Progenitor cell of endocrine pancreas (in vitro differentiated cells): ENCODE measurements at regions not wholly inside any gene's neighbourhood (a gene's known extent, or its start where the extent isn't known, plus 50 kb on each side); places are given as distances from the start of the nearest gene placed in this dataset.

ENCODE experiments used
- DNase-seq: peaks from one replicate; pipeline ENCODE4 v3.0.0; 2021; ENCODE audit warnings: low spot score; ENCODE audit not compliant: unreplicated experiment
- H3K27ac Mint-ChIP-seq: 2 replicates; pipeline ENCODE4 v1.8.0; 2021; ENCODE audit warnings: mild to moderate bottlenecking, moderate library complexity, mixed read lengths
- H3K27me3 Mint-ChIP-seq: 2 replicates; pipeline ENCODE4 v1.8.0; 2021; ENCODE audit warnings: mixed read lengths
- H3K36me3 Mint-ChIP-seq: 2 replicates; pipeline ENCODE4 v1.8.0; 2022; ENCODE audit warnings: mixed read lengths; ENCODE audit not compliant: insufficient read depth
- H3K4me1 Mint-ChIP-seq: 2 replicates; pipeline ENCODE4 v1.8.0; 2021; ENCODE audit warnings: low read depth, mixed read lengths
- H3K4me3 Mint-ChIP-seq: 2 replicates; pipeline ENCODE4 v1.8.0; 2021; ENCODE audit warnings: low read depth, mild to moderate bottlenecking, moderate library complexity, mixed read lengths
- H3K9me3 Mint-ChIP-seq: 2 replicates; pipeline ENCODE4 v1.8.0; 2021; ENCODE audit warnings: low read depth, mixed read lengths
- TF ChIP-seq, protein P1 (sequence below): fragments of 200-600 bp; sonication (generic); IDR thresholded peaks from one replicate; pipeline ENCODE4 v1.5.0; 2021; ENCODE audit warnings: antibody characterized with exemption, mild to moderate bottlenecking; ENCODE audit not compliant: unreplicated experiment

DNA sequence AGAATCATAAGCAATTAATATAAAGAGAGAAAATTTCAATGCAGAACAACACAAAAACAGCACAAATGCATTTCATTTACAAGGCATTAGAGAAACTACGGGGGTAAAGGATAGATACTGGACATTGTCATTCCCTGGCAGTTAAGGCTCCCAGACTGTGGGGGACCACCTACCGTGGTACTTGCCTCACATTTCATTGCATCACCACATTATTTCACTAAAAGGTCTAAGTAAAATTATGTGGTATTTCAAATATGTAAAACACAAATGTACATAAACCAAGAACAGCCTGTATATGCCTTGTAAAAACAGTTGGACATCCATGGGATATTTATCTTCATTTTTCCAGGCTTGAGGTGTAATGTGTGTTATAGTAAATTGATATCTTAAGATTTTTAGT, 571.2 kb upstream of the ZNF462 start:
- H3K27me3 Mint-ChIP-seq, result no peaks in the 10 kb centered on the region
- no peak overlapping the region for H3K27ac Mint-ChIP-seq
- TF ChIP-seq, protein P1, sequence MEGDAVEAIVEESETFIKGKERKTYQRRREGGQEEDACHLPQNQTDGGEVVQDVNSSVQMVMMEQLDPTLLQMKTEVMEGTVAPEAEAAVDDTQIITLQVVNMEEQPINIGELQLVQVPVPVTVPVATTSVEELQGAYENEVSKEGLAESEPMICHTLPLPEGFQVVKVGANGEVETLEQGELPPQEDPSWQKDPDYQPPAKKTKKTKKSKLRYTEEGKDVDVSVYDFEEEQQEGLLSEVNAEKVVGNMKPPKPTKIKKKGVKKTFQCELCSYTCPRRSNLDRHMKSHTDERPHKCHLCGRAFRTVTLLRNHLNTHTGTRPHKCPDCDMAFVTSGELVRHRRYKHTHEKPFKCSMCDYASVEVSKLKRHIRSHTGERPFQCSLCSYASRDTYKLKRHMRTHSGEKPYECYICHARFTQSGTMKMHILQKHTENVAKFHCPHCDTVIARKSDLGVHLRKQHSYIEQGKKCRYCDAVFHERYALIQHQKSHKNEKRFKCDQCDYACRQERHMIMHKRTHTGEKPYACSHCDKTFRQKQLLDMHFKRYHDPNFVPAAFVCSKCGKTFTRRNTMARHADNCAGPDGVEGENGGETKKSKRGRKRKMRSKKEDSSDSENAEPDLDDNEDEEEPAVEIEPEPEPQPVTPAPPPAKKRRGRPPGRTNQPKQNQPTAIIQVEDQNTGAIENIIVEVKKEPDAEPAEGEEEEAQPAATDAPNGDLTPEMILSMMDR, result no peak
- no peaks in the 10 kb centered on the region for H3K36me3 Mint-ChIP-seq
- DNase-seq, result no peak
- peaks cover 7% of the 10 kb centered on the region for H3K4me1 Mint-ChIP-seq
- no peak overlapping the region for H3K4me3 Mint-ChIP-seq
- H3K9me3 Mint-ChIP-seq, result no peaks in the 10 kb centered on the region

GRCh38 chr9:106296426-106296825, 566.5 kb upstream of the ZNF462 start:
- H3K9me3 Mint-ChIP-seq, result no peaks in the 10 kb centered on the region
- H3K27ac Mint-ChIP-seq, result no peak overlapping the region
- no peaks in the 10 kb centered on the region for H3K4me1 Mint-ChIP-seq
- DNase-seq, result no peak
- no peaks in the 10 kb centered on the region for H3K36me3 Mint-ChIP-seq
- H3K4me3 Mint-ChIP-seq, result no peak overlapping the region
- no peaks in the 10 kb centered on the region for H3K27me3 Mint-ChIP-seq
- TF ChIP-seq, protein P1, result no peak

GRCh38 chr9:106298997-106299396, 564.0 kb upstream of the ZNF462 start:
- Mint-ChIP-seq H3K27me3 (no peaks in the 10 kb centered on the region), H3K36me3 (no peaks in the 10 kb centered on the region), H3K27ac (no peak overlapping the region)

DNA sequence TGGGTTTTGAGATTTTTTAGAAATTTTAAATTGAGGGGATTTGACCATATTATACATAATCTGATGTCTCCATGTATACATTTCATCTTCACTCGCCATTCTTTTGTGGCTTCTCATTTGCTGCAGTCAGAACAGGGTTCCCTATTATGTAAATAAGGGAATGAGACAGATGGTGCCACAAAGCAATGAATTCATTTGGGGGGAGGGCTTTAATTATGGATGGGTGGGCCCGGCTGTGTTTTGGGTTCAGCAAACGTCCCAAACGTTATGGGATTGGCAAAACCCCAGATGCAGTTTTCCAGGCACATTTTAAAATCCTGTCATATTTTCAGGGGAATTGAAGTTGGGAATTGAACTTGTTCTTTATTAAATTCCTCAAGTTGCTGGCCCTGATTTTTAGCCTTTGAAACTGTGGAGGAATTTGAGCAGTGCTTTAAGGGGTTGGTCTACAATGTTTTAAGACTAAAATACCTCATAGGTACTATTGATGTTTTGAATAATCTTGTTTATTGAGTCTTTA, 558.5 kb upstream of the ZNF462 start:
- Mint-ChIP-seq H3K4me1 (no peaks in the 10 kb centered on the region), H3K36me3 (no peaks in the 10 kb centered on the region), H3K27ac (no peak overlapping the region), H3K27me3 (no peaks in the 10 kb centered on the region), H3K4me3 (no peak overlapping the region), H3K9me3 (no peaks in the 10 kb centered on the region)
- TF ChIP-seq, protein P1, result no peak
- no peak for DNase-seq

More at GRCh38 chr9:106298997-106299396, 564.0 kb upstream of the ZNF462 start:
- TF ChIP-seq, protein P1, result no peak
- DNase-seq, result no peak
- H3K4me1 Mint-ChIP-seq, result no peaks in the 10 kb centered on the region
- H3K4me3 Mint-ChIP-seq, result no peak overlapping the region
- no peaks in the 10 kb centered on the region for H3K9me3 Mint-ChIP-seq

GRCh38 chr9:106305428-106306133, 557.4 kb upstream of the ZNF462 start:
- peaks cover under 1% of the 10 kb centered on the region for H3K9me3 Mint-ChIP-seq
- no peak for DNase-seq
- TF ChIP-seq, protein P1, result no peak
- no peaks in the 10 kb centered on the region for H3K27me3 Mint-ChIP-seq
- no peak overlapping the region for H3K4me3 Mint-ChIP-seq
- H3K36me3 Mint-ChIP-seq, result no peaks in the 10 kb centered on the region
- H3K4me1 Mint-ChIP-seq, result no peaks in the 10 kb centered on the region
- H3K27ac Mint-ChIP-seq, result no peak overlapping the region
